ENCODE measurements at regions not wholly inside any gene's neighbourhood (a gene's known extent, or its start where the extent isn't known, plus 50 kb on each side); places are given as distances from the start of the nearest gene placed in this dataset.

- no peak overlapping the region for H3K4me2 ChIP-seq (ENCODE audit: low read length)
- ATAC-seq (no peak), DNase-seq (ENCODE audit: low read depth, low spot score) (no peak)
- H3K36me3 ChIP-seq (ENCODE audit: control insufficient read depth in 1 of 2, insufficient read depth in 2 of 2, low read length in 2 of 2) = no peaks in the 10 kb centered on the region
- H3K4me1 ChIP-seq (ENCODE audit: control insufficient read depth in 1 of 2, insufficient read depth in 2 of 2, low read length in 2 of 2) = no peaks in the 10 kb centered on the region
- CTCF ChIA-PET = no interaction called here
- intact Hi-C loops (cut with micrococcal nuclease) = no loop called here
- H3K4me3 ChIP-seq (replicated peaks in 1 of 2; ENCODE audit: low read depth in 1 of 2, low read length in 2 of 2) = no peak overlapping the region
- H3K9me2 ChIP-seq (ENCODE audit: insufficient read depth) = no peaks in the 10 kb centered on the region
- no peaks in the 10 kb centered on the region for H3K79me2 ChIP-seq (ENCODE audit: insufficient read depth, low read length)
- no peak overlapping the region for H3K27ac ChIP-seq (ENCODE audit: low read depth, low read length)
- no peaks in the 10 kb centered on the region for H3K9me3 ChIP-seq (ENCODE audit: control insufficient read depth in 1 of 2, insufficient read depth in 1 of 2, low read depth in 1 of 2, low read length in 2 of 2)
- H3K27me3 ChIP-seq (ENCODE audit: insufficient read depth, low read length) = peaks cover 49% of the 10 kb centered on the region
- H4K20me1 ChIP-seq (ENCODE audit: insufficient read depth) = no peaks in the 10 kb centered on the region
- RAD21 ChIA-PET (ENCODE audit: low non-redundant PET in 1 of 2, low total read pairs in 2 of 2, uncharacterized antibody in 2 of 2, unreplicated experiment in 2 of 2) = no interaction called here
- TF ChIP-seq MAX (IDR thresholded peaks at IDR 0.05) = no peak
- POLR2A ChIA-PET = no interaction called here
- no peak overlapping the region for H3K9ac ChIP-seq (ENCODE audit: low read length)
- BruUV-seq (replicated peaks) = no TSS peak
- H2AFZ ChIP-seq (ENCODE audit: low read depth, low read length, poor library complexity, severe bottlenecking) = no peak overlapping the region
These were observed 142.0 kb upstream of the IGSF21 start for GRCh38 chr1:17965515-17966100.

GRCh38 chr1:17966341-17966740, 141.3 kb upstream of the IGSF21 start:
- BruUV-seq (replicated peaks) = no TSS peak
- Histone ChIP-seq H4K20me1 (ENCODE audit: insufficient read depth) (no peaks in the 10 kb centered on the region), H3K36me3 (ENCODE audit: control insufficient read depth in 1 of 2, insufficient read depth in 2 of 2, low read length in 2 of 2) (no peaks in the 10 kb centered on the region), H3K27ac (ENCODE audit: low read depth, low read length) (no peak overlapping the region), H3K27me3 (ENCODE audit: insufficient read depth, low read length) (peaks cover 48% of the 10 kb centered on the region), H3K4me1 (ENCODE audit: control insufficient read depth in 1 of 2, insufficient read depth in 2 of 2, low read length in 2 of 2) (no peaks in the 10 kb centered on the region), H2AFZ (ENCODE audit: low read depth, low read length, poor library complexity, severe bottlenecking) (no peak overlapping the region), H3K4me3 (replicated peaks in 1 of 2; ENCODE audit: low read depth in 1 of 2, low read length in 2 of 2) (no peak overlapping the region), H3K9me2 (ENCODE audit: insufficient read depth) (no peaks in the 10 kb centered on the region), H3K4me2 (ENCODE audit: low read length) (no peak overlapping the region), H3K9ac (ENCODE audit: low read length) (no peak overlapping the region), H3K9me3 (ENCODE audit: control insufficient read depth in 1 of 2, insufficient read depth in 1 of 2, low read depth in 1 of 2, low read length in 2 of 2) (no peaks in the 10 kb centered on the region), H3K79me2 (ENCODE audit: insufficient read depth, low read length) (no peaks in the 10 kb centered on the region)
- TF ChIP-seq EGR1 (IDR thresholded peaks at IDR 0.05; ENCODE audit: low read depth) = 0 out of 2 replicates have a peak, but pooled peaks have one; percentile 27
- no peak for TF ChIP-seq CBX3 (IDR thresholded peaks at IDR 0.05; ENCODE audit: low read depth)
- no peak for TF ChIP-seq ZNF274 (IDR thresholded peaks at IDR 0.05; ENCODE audit: low read depth, low read length)
- DNase-seq (ENCODE audit: low read depth, low spot score) = no peak
- ChIA-PET RAD21 (ENCODE audit: low non-redundant PET in 1 of 2, low total read pairs in 2 of 2, uncharacterized antibody in 2 of 2, unreplicated experiment in 2 of 2) (no interaction called here), POLR2A (no interaction called here), CTCF (no interaction called here)
- ATAC-seq = no peak
- intact Hi-C loops (cut with micrococcal nuclease) = no loop called here

Measured in HCT116 (cell line).